Prostate gland (tissue), 2 donors: ENCODE measurements at regions not wholly inside any gene's neighbourhood (a gene's known extent, or its start where the extent isn't known, plus 50 kb on each side); places are given as distances from the start of the nearest gene placed in this dataset.

Experiments used
- DNase-seq: peaks from one replicate; pipeline ENCODE4 v3.0.0-alpha.2; 2019; ENCODE audit warnings: low spot score
- H3K27ac ChIP-seq, 2 donors: fragments of 200-600 bp; sonication (generic); 2 replicates each; pipeline ENCODE4 v1.5.1; 2017 to 2019
- H3K27me3 ChIP-seq: fragments of 200-600 bp; sonication (generic); replicated peaks from 2 replicates; pipeline ENCODE4 v1.5.1; 2019; ENCODE audit not compliant: insufficient read depth
- H3K36me3 ChIP-seq, 2 donors: fragments of 200-600 bp; sonication (generic); 1 replicate in 1 of 2; 2 replicates in 1 of 2; pipeline versions ENCODE4 v1.5.1 to v1.8.1; 2017 to 2019
- H3K4me1 ChIP-seq: fragments of 200-600 bp; sonication (generic); replicated peaks from 2 replicates; pipeline ENCODE4 v1.5.1; 2019
- H3K4me3 ChIP-seq, 2 donors: fragments of 200-600 bp; sonication (generic); 2 replicates each; pipeline ENCODE4 v1.5.1; 2017 to 2019
- H3K9me3 ChIP-seq: fragments of 200-600 bp; sonication (generic); 2 replicates; pipeline ENCODE4 v1.5.1; 2017
- POLR2A ChIP-seq: fragments of 450-650 bp; IDR thresholded peaks from one replicate; pipeline ENCODE4 v1.6.1; 2016; ENCODE audit warnings: antibody characterized with exemption, mild to moderate bottlenecking
- POLR2AphosphoS5 ChIP-seq: sonication (generic); formaldehyde crosslinking; IDR thresholded peaks from one replicate; pipeline ENCODE4 v1.6.1; 2017; ENCODE audit warnings: antibody characterized with exemption
- WGBS: methylation state at CpG from one replicate; pipeline ENCODE4 v1.1.5; 2018; 5-methylcytosine and 5-hydroxymethylcytosine counted together
- intact Hi-C: fragments of 100-400 bp; cut with DNase I; formaldehyde crosslinking; loops from one replicate; pipeline ENCODE4 v1.14.2; 2022
- TF ChIP-seq, protein P1 (sequence below), 4 experiments: fragments of 200-600 bp in 2 of 4; fragments of 450-650 bp in 2 of 4; sonication (generic) in 2 of 4; IDR thresholded peaks; 1 replicate in 3 of 4; 2 replicates in 1 of 4; pipeline ENCODE4 v1.5.1; 2016 to 2019; ENCODE audit warnings: antibody characterized with exemption in 4 of 4, mild to moderate bottlenecking in 2 of 4, moderate library complexity in 2 of 4

DNA sequence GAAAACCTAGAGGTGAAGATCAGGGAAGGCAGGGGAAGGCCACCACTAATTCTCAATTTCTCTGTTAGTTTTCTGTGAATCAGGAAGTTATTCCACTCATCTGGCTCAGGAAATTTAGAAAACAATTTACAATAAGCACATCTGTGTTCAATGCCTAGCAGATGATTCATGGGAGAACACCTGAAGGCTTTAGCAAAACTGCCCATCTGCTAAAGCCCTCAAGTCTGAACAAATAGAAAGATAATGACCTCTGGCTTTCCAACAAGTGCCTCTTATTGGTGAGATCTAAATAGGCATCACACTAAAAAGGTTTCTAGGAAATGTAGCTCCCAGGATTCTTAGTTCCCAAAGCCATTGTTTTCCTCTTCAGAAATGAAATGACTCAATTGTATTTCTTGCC lies 122.1 kb upstream of the GNPDA2 start:
- Histone ChIP-seq H3K27me3 (no peaks in the 10 kb centered on the region), H3K27ac (no peak overlapping the region), H3K4me1 (no peaks in the 10 kb centered on the region), H3K36me3 (no peaks in the 10 kb centered on the region), H3K4me3 (no peak overlapping the region), H3K9me3 (no peaks in the 10 kb centered on the region)
- intact Hi-C loops = no loop called here
- TF ChIP-seq POLR2AphosphoS5 (no peak), POLR2A (no peak)
- TF ChIP-seq, protein P1, sequence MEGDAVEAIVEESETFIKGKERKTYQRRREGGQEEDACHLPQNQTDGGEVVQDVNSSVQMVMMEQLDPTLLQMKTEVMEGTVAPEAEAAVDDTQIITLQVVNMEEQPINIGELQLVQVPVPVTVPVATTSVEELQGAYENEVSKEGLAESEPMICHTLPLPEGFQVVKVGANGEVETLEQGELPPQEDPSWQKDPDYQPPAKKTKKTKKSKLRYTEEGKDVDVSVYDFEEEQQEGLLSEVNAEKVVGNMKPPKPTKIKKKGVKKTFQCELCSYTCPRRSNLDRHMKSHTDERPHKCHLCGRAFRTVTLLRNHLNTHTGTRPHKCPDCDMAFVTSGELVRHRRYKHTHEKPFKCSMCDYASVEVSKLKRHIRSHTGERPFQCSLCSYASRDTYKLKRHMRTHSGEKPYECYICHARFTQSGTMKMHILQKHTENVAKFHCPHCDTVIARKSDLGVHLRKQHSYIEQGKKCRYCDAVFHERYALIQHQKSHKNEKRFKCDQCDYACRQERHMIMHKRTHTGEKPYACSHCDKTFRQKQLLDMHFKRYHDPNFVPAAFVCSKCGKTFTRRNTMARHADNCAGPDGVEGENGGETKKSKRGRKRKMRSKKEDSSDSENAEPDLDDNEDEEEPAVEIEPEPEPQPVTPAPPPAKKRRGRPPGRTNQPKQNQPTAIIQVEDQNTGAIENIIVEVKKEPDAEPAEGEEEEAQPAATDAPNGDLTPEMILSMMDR (IDR thresholded peaks at IDR 0.05) = no peak
- DNase-seq = no peak

- intact Hi-C loops = no loop called here
- 72% methylated on average over 4 of the region's 4 CpGs for WGBS
- DNase-seq = no peak
- H3K9me3 ChIP-seq = no peaks in the 10 kb centered on the region
- H3K27me3 ChIP-seq = no peaks in the 10 kb centered on the region
- H3K27ac ChIP-seq = no peak overlapping the region
- H3K4me1 ChIP-seq = no peaks in the 10 kb centered on the region
- no peak for TF ChIP-seq POLR2AphosphoS5
- no peak for TF ChIP-seq POLR2A
- TF ChIP-seq, protein P1 (IDR thresholded peaks at IDR 0.05) = no peak
- H3K4me3 ChIP-seq = no peak overlapping the region
- H3K36me3 ChIP-seq = no peaks in the 10 kb centered on the region
Measured at GRCh38 chr4:44845993-44846392, 119.6 kb upstream of the GNPDA2 start.

GRCh38 chr4:44845309-44845708 lies 119.0 kb upstream of the GNPDA2 start:
- TF ChIP-seq POLR2A = no peak
- TF ChIP-seq, protein P1 (IDR thresholded peaks at IDR 0.05) = no peak
- TF ChIP-seq POLR2AphosphoS5 = no peak
- intact Hi-C loops = no loop called here
- no peak overlapping the region for H3K4me3 ChIP-seq
- H3K4me1 ChIP-seq = no peaks in the 10 kb centered on the region
- H3K36me3 ChIP-seq = no peaks in the 10 kb centered on the region
- no peak for DNase-seq
- H3K27me3 ChIP-seq = no peaks in the 10 kb centered on the region
- no peak overlapping the region for H3K27ac ChIP-seq
- WGBS = 36% methylated on average over 1 of the region's 1 CpG
- H3K9me3 ChIP-seq = no peaks in the 10 kb centered on the region

GRCh38 chr4:44842531-44842930 lies 116.2 kb upstream of the GNPDA2 start:
- 44% methylated on average over 4 of the region's 4 CpGs for WGBS
- Histone ChIP-seq H3K27ac (no peak overlapping the region), H3K27me3 (no peaks in the 10 kb centered on the region), H3K9me3 (no peaks in the 10 kb centered on the region), H3K36me3 (no peaks in the 10 kb centered on the region), H3K4me3 (no peak overlapping the region), H3K4me1 (no peaks in the 10 kb centered on the region)
- no peak for DNase-seq
- TF ChIP-seq POLR2A (no peak), POLR2AphosphoS5 (no peak)
- TF ChIP-seq, protein P1 (IDR thresholded peaks at IDR 0.05) = no peak
- intact Hi-C loops = no loop called here

DNA sequence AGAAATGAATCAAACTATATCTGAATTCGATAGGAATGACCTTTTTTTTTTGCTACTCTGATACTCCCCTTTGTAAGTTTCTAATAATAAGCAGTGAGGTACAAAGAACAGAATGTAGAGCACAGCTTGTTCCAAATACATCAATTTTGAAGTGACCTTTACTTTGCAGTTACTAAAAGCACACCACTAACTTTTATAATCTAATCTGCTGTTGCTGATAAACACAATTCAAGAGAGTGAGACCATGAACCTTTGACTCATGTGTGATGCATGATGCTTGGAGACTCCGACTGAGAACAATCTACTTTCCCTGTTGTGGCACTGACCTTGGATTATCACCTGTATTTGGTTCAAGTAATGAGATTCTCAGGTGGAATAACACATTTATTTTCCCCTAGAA lies 91.6 kb upstream of the GNPDA2 start:
- intact Hi-C loops = no loop called here
- Histone ChIP-seq H3K27ac (no peak overlapping the region), H3K36me3 (no peaks in the 10 kb centered on the region), H3K4me3 (no peak overlapping the region), H3K27me3 (no peaks in the 10 kb centered on the region), H3K9me3 (no peaks in the 10 kb centered on the region), H3K4me1 (no peaks in the 10 kb centered on the region)
- no peak for TF ChIP-seq POLR2A
- TF ChIP-seq, protein P1 (IDR thresholded peaks at IDR 0.05) = no peak
- no peak for TF ChIP-seq POLR2AphosphoS5
- no peak for DNase-seq
- WGBS = 54% methylated on average over 2 of the region's 2 CpGs
